GM23248 (cell line): ENCODE measurements at regions not wholly inside any gene's neighbourhood (a gene's known extent, or its start where the extent isn't known, plus 50 kb on each side); places are given as distances from the start of the nearest gene placed in this dataset.

ENCODE experiments used
- DNase-seq: peaks from one replicate; pipeline ENCODE4 v3.0.0-alpha.2; 2015
- H2AFZ ChIP-seq: fragments of 200-600 bp; sonication (generic); 2 replicates; pipeline ENCODE4 v1.6.1; 2016; ENCODE audit warnings: antibody characterized with exemption
- H3F3A ChIP-seq: fragments of 200-600 bp; sonication (generic); 2 replicates; pipeline ENCODE4 v1.6.1; 2016; ENCODE audit warnings: mild to moderate bottlenecking, antibody characterized with exemption, mixed run types; ENCODE audit not compliant: insufficient read depth
- H3K27ac ChIP-seq: fragments of 200-600 bp; sonication (generic); 2 replicates; pipeline ENCODE4 v1.5.1; 2016; ENCODE audit warnings: mild to moderate bottlenecking
- H3K27me3 ChIP-seq: fragments of 200-600 bp; sonication (generic); replicated peaks from 2 replicates; pipeline ENCODE4 v1.6.1; 2016; ENCODE audit warnings: mild to moderate bottlenecking; ENCODE audit not compliant: insufficient read depth
- H3K36me3 ChIP-seq: fragments of 200-600 bp; sonication (generic); 2 replicates; pipeline ENCODE4 v1.6.1; 2016; ENCODE audit warnings: low read depth, mild to moderate bottlenecking
- H3K4me1 ChIP-seq: fragments of 200-600 bp; sonication (generic); 2 replicates; pipeline ENCODE4 v1.6.1; 2016; ENCODE audit warnings: mild to moderate bottlenecking; ENCODE audit not compliant: insufficient read depth
- H3K4me2 ChIP-seq: fragments of 200-600 bp; sonication (generic); one replicate; pipeline ENCODE4 v1.6.1; 2016; ENCODE audit warnings: mild to moderate bottlenecking; ENCODE audit not compliant: unreplicated experiment
- H3K4me3 ChIP-seq: fragments of 200-600 bp; sonication (generic); 2 replicates; pipeline ENCODE4 v1.5.1; 2016; ENCODE audit warnings: mild to moderate bottlenecking
- H3K79me2 ChIP-seq: fragments of 200-600 bp; sonication (generic); 2 replicates; pipeline ENCODE4 v1.6.1; 2016; ENCODE audit warnings: mild to moderate bottlenecking; ENCODE audit not compliant: insufficient read depth
- H3K9ac ChIP-seq: fragments of 200-600 bp; sonication (generic); 2 replicates; pipeline ENCODE4 v1.6.1; 2016; ENCODE audit warnings: mild to moderate bottlenecking
- H3K9me2 ChIP-seq: fragments of 200-600 bp; sonication (generic); 2 replicates; pipeline ENCODE4 v1.6.1; 2016; ENCODE audit warnings: mixed run types, mild to moderate bottlenecking, moderate library complexity; ENCODE audit not compliant: insufficient read depth
- H3K9me3 ChIP-seq: fragments of 200-600 bp; sonication (generic); one replicate; pipeline ENCODE4 v1.6.1; 2017; ENCODE audit warnings: low read depth
- H4K20me1 ChIP-seq: fragments of 200-600 bp; sonication (generic); 2 replicates; pipeline ENCODE4 v1.6.0; 2016; ENCODE audit not compliant: insufficient read depth
- EZH2 ChIP-seq: fragments of 200-600 bp; sonication (generic); IDR thresholded peaks from 2 replicates; pipeline ENCODE4 v1.6.1; 2018; ENCODE audit warnings: antibody characterized with exemption, mild to moderate bottlenecking; ENCODE audit not compliant: insufficient read depth, poor library complexity, severe bottlenecking
- EZH2phosphoT487 ChIP-seq: fragments of 200-600 bp; sonication (generic); IDR thresholded peaks from 2 replicates; pipeline ENCODE4 v1.6.1; 2018; ENCODE audit warnings: antibody characterized with exemption, moderate library complexity, mild to moderate bottlenecking, low read depth; ENCODE audit not compliant: insufficient read depth
- WGBS, 2 experiments: methylation state at CpG; one replicate each; pipeline ENCODE4 v1.1.6; 2015 to 2017; ENCODE audit warnings: low lambda C conversion rate in 2 of 2, low coverage in 1 of 2; ENCODE audit errors: missing lambda C conversion rate in 2 of 2; 5-methylcytosine and 5-hydroxymethylcytosine counted together
- in situ Hi-C: fragments of 300-500 bp; cut with MboI; formaldehyde crosslinking; loops from 2 replicates; pipeline ENCODE4 v1.15.0; 2020

DNA sequence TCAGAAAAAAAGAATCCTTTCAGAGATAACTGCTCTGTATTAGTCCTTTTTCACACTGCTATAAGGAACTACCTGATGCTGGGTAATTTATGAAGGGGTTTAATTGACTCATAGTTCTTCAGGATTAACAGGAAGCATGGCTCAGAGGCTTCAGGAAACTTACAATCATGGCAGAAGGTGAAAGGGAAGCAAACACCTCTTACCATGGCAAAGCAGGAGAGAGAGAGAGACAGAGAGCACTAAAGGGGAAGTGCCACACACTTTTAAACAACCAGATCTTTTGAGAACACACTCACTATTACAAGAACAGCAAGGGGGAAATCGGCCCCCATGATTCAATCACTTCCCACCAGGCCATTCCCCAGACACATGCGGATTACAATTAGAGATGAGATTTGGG is 114.2 kb downstream of the TES start:
- H3K9me3 ChIP-seq = no peaks in the 10 kb centered on the region
- H3K4me1 ChIP-seq = peaks cover 9% of the 10 kb centered on the region; the same call in 1 of the 2 replicates
- H4K20me1 ChIP-seq = no peaks in the 10 kb centered on the region
- no peak overlapping the region for H2AFZ ChIP-seq
- H3K4me2 ChIP-seq = no peak overlapping the region
- DNase-seq = no peak
- H3K27me3 ChIP-seq = no peaks in the 10 kb centered on the region
- H3K4me3 ChIP-seq = no peak overlapping the region
- 0 out of 2 replicates have a peak, but pooled peaks cover 3% of the 10 kb centered on the region for H3F3A ChIP-seq
- no peaks in the 10 kb centered on the region for H3K9me2 ChIP-seq
- no peak overlapping the region for H3K27ac ChIP-seq
- 100% methylated on average over 2 of the region's 2 CpGs for WGBS, 2 experiments
- TF ChIP-seq EZH2phosphoT487 (no peak), EZH2 (no peak)
- in situ Hi-C loops = no loop called here
- no peaks in the 10 kb centered on the region for H3K79me2 ChIP-seq
- H3K9ac ChIP-seq = no peak overlapping the region
- no peaks in the 10 kb centered on the region for H3K36me3 ChIP-seq

DNA sequence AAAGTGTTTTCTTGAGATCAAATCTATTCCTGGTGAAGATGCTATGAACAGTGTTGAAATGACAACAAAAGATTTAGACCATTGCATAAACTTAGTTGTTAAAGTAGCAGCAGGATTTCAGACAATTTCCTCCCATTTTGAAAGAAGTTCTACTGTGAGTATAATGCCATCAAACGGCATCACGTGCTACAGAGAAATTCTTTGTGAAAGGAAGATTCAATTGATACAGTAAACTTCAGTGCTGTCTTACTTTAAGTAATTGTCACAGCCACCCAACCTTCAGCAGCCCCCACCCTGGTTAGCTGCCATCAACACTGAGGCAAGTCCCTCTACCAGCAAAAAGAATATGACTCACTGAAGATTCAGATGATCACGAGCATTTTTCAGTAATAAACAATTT is 115.2 kb downstream of the TES start:
- DNase-seq = no peak
- Histone ChIP-seq H2AFZ (no peak overlapping the region), H3K9ac (no peak overlapping the region), H3K79me2 (no peaks in the 10 kb centered on the region), H3K36me3 (no peaks in the 10 kb centered on the region), H3K4me2 (no peak overlapping the region), H3K27ac (no peak overlapping the region), H3K9me2 (no peaks in the 10 kb centered on the region), H3K4me1 (peaks cover 14% of the 10 kb centered on the region), H3K27me3 (no peaks in the 10 kb centered on the region), H3F3A (0 out of 2 replicates have a peak, but pooled peaks cover 6% of the 10 kb centered on the region), H3K4me3 (no peak overlapping the region), H3K9me3 (no peaks in the 10 kb centered on the region), H4K20me1 (no peaks in the 10 kb centered on the region)
- 84 to 89% methylated on average over 3 of the region's 3 CpGs for WGBS, 2 experiments
- in situ Hi-C loops = no loop called here
- TF ChIP-seq EZH2 (no peak), EZH2phosphoT487 (no peak)

DNA sequence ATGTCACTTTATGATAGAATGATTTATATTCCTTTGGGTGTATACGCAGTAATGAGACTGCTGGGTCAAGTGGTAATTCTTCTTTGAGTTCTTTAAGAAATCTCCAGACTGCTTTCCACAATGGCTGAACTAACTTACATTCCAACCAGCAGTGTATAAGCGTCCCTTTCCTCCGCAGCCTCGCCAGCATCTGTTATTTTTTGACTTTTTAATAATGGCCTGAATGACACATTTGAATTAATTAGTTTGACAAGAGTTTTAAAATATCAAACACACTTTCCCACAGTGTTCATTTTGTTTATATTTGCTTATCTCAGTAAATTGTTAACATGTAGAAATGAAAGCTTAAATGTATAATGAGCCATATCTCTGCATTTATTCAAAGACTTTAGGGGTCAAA is 116.8 kb downstream of the TES start:
- Histone ChIP-seq H3K4me1 (peaks cover 25% of the 10 kb centered on the region), H3K9ac (no peak overlapping the region), H3K79me2 (no peaks in the 10 kb centered on the region), H3K4me2 (no peak overlapping the region), H3K27ac (peak overlapping the region; percentile 51; the same call in 1 of the 2 replicates), H3K27me3 (no peaks in the 10 kb centered on the region), H3F3A (peaks cover 18% of the 10 kb centered on the region), H3K9me3 (no peaks in the 10 kb centered on the region), H3K36me3 (no peaks in the 10 kb centered on the region), H3K9me2 (no peaks in the 10 kb centered on the region), H3K4me3 (no peak overlapping the region), H4K20me1 (no peaks in the 10 kb centered on the region), H2AFZ (no peak overlapping the region)
- in situ Hi-C loops = no loop called here
- TF ChIP-seq EZH2 (no peak), EZH2phosphoT487 (no peak)
- no peak for DNase-seq
- WGBS, 2 experiments = 97 to 98% methylated on average over 4 of the region's 4 CpGs

DNA sequence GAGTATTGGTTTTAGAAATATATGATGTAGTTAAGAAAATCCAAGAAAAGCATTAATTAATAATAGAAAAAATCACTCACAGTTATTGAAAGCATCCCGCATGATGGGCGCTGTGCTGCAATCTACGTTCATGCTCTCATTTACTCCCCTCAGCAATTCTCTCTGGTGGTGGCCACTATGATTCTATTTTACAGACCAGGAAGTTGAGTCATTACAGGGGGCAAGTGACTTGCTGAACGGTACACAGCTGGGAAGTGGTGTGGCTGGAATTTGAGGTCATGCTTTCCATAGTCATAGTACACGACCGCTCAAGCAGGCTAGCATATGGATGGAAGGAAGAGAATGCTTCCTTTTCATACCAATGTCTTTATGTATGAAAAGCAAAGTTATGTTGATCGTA is 117.4 kb downstream of the TES start:
- Histone ChIP-seq H2AFZ (0 out of 2 replicates have a peak overlapping the region, but pooled peaks have one; percentile 1), H3K9me3 (no peaks in the 10 kb centered on the region), H3K79me2 (no peaks in the 10 kb centered on the region), H3F3A (peaks cover 18% of the 10 kb centered on the region), H3K4me1 (peaks cover 25% of the 10 kb centered on the region), H3K4me3 (no peak overlapping the region), H3K27ac (peak overlapping the region; percentile 51), H3K27me3 (no peaks in the 10 kb centered on the region), H3K36me3 (no peaks in the 10 kb centered on the region), H3K4me2 (peak overlapping the region; percentile 32), H3K9me2 (no peaks in the 10 kb centered on the region), H4K20me1 (no peaks in the 10 kb centered on the region), H3K9ac (no peak overlapping the region)
- DNase-seq = peak; percentile 70
- TF ChIP-seq EZH2 (no peak), EZH2phosphoT487 (no peak)
- in situ Hi-C loops = no loop called here
- WGBS, 2 experiments = 61 to 62% methylated on average over 7 of the region's 7 CpGs

DNA sequence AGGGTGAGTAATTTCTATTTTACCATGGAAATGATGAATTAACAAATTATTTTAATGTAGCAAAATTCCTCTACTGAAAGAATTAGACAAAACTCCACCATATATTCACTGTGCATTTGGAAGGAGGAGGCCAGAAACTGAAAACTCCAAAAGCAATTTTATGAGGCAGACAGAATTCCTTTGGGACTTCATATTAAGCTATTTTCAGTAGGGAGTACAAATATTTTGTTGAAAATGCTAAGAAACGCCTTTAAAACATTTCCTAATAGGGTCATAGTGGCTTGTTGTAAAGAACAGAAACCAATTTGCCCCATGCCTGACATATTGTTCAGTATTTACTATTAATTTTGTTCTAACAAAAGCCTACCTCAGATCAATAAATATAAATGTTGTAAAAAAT is 117.8 kb downstream of the TES start:
- Histone ChIP-seq H3K79me2 (no peaks in the 10 kb centered on the region), H4K20me1 (no peaks in the 10 kb centered on the region), H3K36me3 (no peaks in the 10 kb centered on the region), H3K9me2 (no peaks in the 10 kb centered on the region), H3K27me3 (no peaks in the 10 kb centered on the region), H2AFZ (0 out of 2 replicates have a peak overlapping the region, but pooled peaks have one; percentile 1), H3K27ac (peak overlapping the region; percentile 51), H3K9me3 (no peaks in the 10 kb centered on the region), H3K4me1 (peaks cover 25% of the 10 kb centered on the region), H3K4me3 (no peak overlapping the region), H3F3A (peaks cover 18% of the 10 kb centered on the region), H3K4me2 (peak overlapping the region; percentile 32), H3K9ac (no peak overlapping the region)
- in situ Hi-C loops = no loop called here
- WGBS, 2 experiments = 59% methylated on average over 1 of the region's 1 CpG
- DNase-seq = peak; percentile 36
- TF ChIP-seq EZH2 = no peak
- no peak for TF ChIP-seq EZH2phosphoT487
